Osteocyte (in vitro differentiated cells): ENCODE measurements at regions not wholly inside any gene's neighbourhood (a gene's known extent, or its start where the extent isn't known, plus 50 kb on each side); places are given as distances from the start of the nearest gene placed in this dataset.

ENCODE experiments used
- DNase-seq: peaks from one replicate; pipeline ENCODE4 v3.0.0; 2021; ENCODE audit warnings: mixed read lengths; ENCODE audit not compliant: unreplicated experiment; ENCODE audit errors: extremely low spot score
- H3K27ac Mint-ChIP-seq: one replicate; pipeline ENCODE4 v1.8.0; 2021; ENCODE audit warnings: mild to moderate bottlenecking, mixed read lengths; ENCODE audit not compliant: unreplicated experiment
- H3K27me3 Mint-ChIP-seq: one replicate; pipeline ENCODE4 v1.8.0; 2021; ENCODE audit warnings: mixed read lengths; ENCODE audit not compliant: unreplicated experiment
- H3K36me3 Mint-ChIP-seq: one replicate; pipeline ENCODE4 v1.8.0; 2021; ENCODE audit warnings: mixed read lengths; ENCODE audit not compliant: unreplicated experiment
- H3K4me1 Mint-ChIP-seq: one replicate; pipeline ENCODE4 v1.8.0; 2021; ENCODE audit warnings: mixed read lengths; ENCODE audit not compliant: unreplicated experiment
- H3K4me3 Mint-ChIP-seq: one replicate; pipeline ENCODE4 v1.8.0; 2021; ENCODE audit warnings: mild to moderate bottlenecking, moderate library complexity, mixed read lengths; ENCODE audit not compliant: unreplicated experiment
- H3K9me3 Mint-ChIP-seq: one replicate; pipeline ENCODE4 v1.8.0; 2021; ENCODE audit warnings: mixed read lengths; ENCODE audit not compliant: unreplicated experiment
- CTCF ChIP-seq: fragments of 200-600 bp; sonication (generic); IDR thresholded peaks from 2 replicates; pipeline ENCODE4 v1.5.0; 2021; ENCODE audit warnings: antibody characterized with exemption, mild to moderate bottlenecking, moderate library complexity

GRCh38 chr7:112853422-112853821 lies 63.2 kb upstream of the TMEM168 start:
- Mint-ChIP-seq H3K27me3 (no peaks in the 10 kb centered on the region), H3K36me3 (peaks cover 18% of the 10 kb centered on the region), H3K4me1 (peaks cover 11% of the 10 kb centered on the region), H3K9me3 (peaks cover 11% of the 10 kb centered on the region), H3K4me3 (no peak overlapping the region), H3K27ac (no peak overlapping the region)
- TF ChIP-seq CTCF: no peak
- DNase-seq: no peak

- Mint-ChIP-seq H3K27me3 (no peaks in the 10 kb centered on the region), H3K4me1 (no peaks in the 10 kb centered on the region), H3K4me3 (no peak overlapping the region), H3K9me3 (peaks cover 8% of the 10 kb centered on the region), H3K27ac (no peak overlapping the region), H3K36me3 (peaks cover under 1% of the 10 kb centered on the region)
- DNase-seq: no peak
- TF ChIP-seq CTCF: no peak
Observed at GRCh38 chr7:112843151-112843550, 53.0 kb upstream of the TMEM168 start.
